ENCODE measurements at regions not wholly inside any gene's neighbourhood (a gene's known extent, or its start where the extent isn't known, plus 50 kb on each side); places are given as distances from the start of the nearest gene placed in this dataset.

- TF ChIP-seq CTCF (optimal IDR thresholded peaks at IDR 0.05 in 1 of 3, IDR thresholded peaks at IDR 0.05 in 1 of 3, conservative IDR thresholded peaks at IDR 0.05 in 1 of 3; ENCODE audit: extremely low read depth in 1 of 3, insufficient read depth in 2 of 3, low read length in 3 of 3), result no peak
- TF ChIP-seq EZH2 (IDR thresholded peaks at IDR 0.05; ENCODE audit: low read length), result no peak
Measured at GRCh38 chr18:65659912-65660311, 90.9 kb upstream of the CDH7 start.

All from keratinocyte (primary cell).